Glutamatergic neuron (in vitro differentiated cells): ENCODE measurements at regions not wholly inside any gene's neighbourhood (a gene's known extent, or its start where the extent isn't known, plus 50 kb on each side); places are given as distances from the start of the nearest gene placed in this dataset.

Experiments
- DNase-seq: peaks from one replicate; pipeline ENCODE4 v3.0.0; 2022
- H3K27ac Mint-ChIP-seq: one replicate; pipeline ENCODE4 v1.8.0; 2020; ENCODE audit warnings: mild to moderate bottlenecking, mixed read lengths, inconsistent platforms; ENCODE audit not compliant: unreplicated experiment
- H3K27me3 Mint-ChIP-seq: one replicate; pipeline ENCODE4 v1.8.0; 2020; ENCODE audit warnings: mild to moderate bottlenecking, moderate library complexity, mixed read lengths, inconsistent platforms; ENCODE audit not compliant: unreplicated experiment
- H3K36me3 Mint-ChIP-seq: one replicate; pipeline ENCODE4 v1.8.0; 2020; ENCODE audit warnings: mild to moderate bottlenecking, mixed read lengths, inconsistent platforms; ENCODE audit not compliant: unreplicated experiment
- H3K4me1 Mint-ChIP-seq: one replicate; pipeline ENCODE4 v1.8.0; 2020; ENCODE audit warnings: mild to moderate bottlenecking, low read depth, mixed read lengths, inconsistent platforms; ENCODE audit not compliant: unreplicated experiment
- H3K4me3 Mint-ChIP-seq: one replicate; pipeline ENCODE4 v1.8.0; 2020; ENCODE audit warnings: mild to moderate bottlenecking, mixed read lengths, inconsistent platforms; ENCODE audit not compliant: unreplicated experiment
- H3K9me3 Mint-ChIP-seq: one replicate; pipeline ENCODE4 v1.8.0; 2020; ENCODE audit warnings: mild to moderate bottlenecking, moderate library complexity, mixed read lengths, inconsistent platforms; ENCODE audit not compliant: unreplicated experiment
- TF ChIP-seq, protein P1 (sequence below): fragments of 200-600 bp; sonication (generic); IDR thresholded peaks from one replicate; pipeline ENCODE4 v1.5.0; 2021; ENCODE audit not compliant: partially characterized antibody, unreplicated experiment

DNA sequence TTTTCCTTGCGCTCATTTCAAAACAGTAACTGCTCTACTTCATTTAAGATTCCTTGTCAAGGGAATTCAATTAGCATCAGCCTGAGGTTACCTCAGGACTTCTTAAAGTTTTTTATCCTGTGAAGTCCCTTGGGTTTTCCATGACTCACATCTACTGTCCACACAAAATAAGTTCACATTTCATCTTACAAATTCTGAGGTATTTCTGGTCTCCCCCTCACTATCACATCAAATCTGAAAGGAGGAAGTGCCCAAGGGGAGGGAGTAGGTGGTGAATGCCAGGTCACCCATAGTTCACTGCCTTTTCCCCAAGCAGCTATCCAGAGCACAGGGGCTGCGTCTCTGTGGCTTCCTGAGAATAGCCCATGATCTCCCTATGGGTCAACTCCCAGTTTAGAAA lies 227.1 kb upstream of the NREP start:
- Mint-ChIP-seq H3K4me3 (no peak overlapping the region), H3K27ac (no peak overlapping the region), H3K36me3 (no peaks in the 10 kb centered on the region), H3K9me3 (no peaks in the 10 kb centered on the region), H3K27me3 (peaks cover 2% of the 10 kb centered on the region), H3K4me1 (no peaks in the 10 kb centered on the region)
- TF ChIP-seq, protein P1, sequence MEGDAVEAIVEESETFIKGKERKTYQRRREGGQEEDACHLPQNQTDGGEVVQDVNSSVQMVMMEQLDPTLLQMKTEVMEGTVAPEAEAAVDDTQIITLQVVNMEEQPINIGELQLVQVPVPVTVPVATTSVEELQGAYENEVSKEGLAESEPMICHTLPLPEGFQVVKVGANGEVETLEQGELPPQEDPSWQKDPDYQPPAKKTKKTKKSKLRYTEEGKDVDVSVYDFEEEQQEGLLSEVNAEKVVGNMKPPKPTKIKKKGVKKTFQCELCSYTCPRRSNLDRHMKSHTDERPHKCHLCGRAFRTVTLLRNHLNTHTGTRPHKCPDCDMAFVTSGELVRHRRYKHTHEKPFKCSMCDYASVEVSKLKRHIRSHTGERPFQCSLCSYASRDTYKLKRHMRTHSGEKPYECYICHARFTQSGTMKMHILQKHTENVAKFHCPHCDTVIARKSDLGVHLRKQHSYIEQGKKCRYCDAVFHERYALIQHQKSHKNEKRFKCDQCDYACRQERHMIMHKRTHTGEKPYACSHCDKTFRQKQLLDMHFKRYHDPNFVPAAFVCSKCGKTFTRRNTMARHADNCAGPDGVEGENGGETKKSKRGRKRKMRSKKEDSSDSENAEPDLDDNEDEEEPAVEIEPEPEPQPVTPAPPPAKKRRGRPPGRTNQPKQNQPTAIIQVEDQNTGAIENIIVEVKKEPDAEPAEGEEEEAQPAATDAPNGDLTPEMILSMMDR = no peak
- DNase-seq = no peak

DNA sequence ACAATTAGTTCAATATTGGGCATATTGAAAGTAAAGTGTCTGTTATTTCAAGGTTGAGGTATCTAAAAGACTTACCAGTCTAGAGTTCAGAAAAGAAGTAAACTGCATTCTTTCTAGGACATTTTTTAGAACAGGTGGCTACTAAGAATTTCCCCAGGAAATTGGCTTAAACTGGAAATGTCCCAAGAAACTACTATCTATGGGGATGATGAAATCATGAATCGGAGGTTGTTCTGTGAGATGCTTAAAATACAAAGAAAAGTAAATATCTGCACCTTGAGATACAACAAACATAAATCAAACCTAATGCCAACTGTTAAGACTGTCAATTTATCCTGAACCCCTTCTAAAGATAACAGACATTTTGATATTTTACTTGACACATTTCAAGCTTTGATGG lies 226.5 kb upstream of the NREP start:
- Mint-ChIP-seq H3K4me3 (no peak overlapping the region), H3K36me3 (no peaks in the 10 kb centered on the region), H3K27ac (no peak overlapping the region), H3K4me1 (no peaks in the 10 kb centered on the region), H3K9me3 (no peaks in the 10 kb centered on the region), H3K27me3 (no peaks in the 10 kb centered on the region)
- DNase-seq = no peak
- TF ChIP-seq, protein P1 = no peak

DNA sequence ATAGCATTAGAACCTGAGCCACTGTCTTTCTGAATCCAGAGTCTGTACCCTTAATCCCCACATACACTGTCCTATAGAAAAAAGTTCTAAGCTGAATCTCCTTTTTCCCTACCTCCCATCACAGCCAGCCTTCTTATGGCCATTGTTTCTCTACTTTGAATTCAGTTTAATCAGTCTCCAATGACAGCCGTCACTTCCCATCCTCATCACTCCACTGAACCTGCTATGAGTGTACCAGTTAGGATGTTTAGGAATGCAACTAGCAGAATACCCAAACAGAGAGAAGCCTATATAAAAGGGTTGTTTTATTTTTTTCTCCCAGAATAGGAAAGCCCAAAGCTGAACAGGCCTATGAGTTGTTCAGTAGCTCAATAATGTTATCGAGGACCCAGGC lies 220.4 kb upstream of the NREP start:
- no peak overlapping the region for H3K27ac Mint-ChIP-seq
- no peaks in the 10 kb centered on the region for H3K4me1 Mint-ChIP-seq
- no peak for DNase-seq
- TF ChIP-seq, protein P1 = no peak
- no peaks in the 10 kb centered on the region for H3K36me3 Mint-ChIP-seq
- no peaks in the 10 kb centered on the region for H3K27me3 Mint-ChIP-seq
- no peak overlapping the region for H3K4me3 Mint-ChIP-seq
- H3K9me3 Mint-ChIP-seq = no peaks in the 10 kb centered on the region

DNA sequence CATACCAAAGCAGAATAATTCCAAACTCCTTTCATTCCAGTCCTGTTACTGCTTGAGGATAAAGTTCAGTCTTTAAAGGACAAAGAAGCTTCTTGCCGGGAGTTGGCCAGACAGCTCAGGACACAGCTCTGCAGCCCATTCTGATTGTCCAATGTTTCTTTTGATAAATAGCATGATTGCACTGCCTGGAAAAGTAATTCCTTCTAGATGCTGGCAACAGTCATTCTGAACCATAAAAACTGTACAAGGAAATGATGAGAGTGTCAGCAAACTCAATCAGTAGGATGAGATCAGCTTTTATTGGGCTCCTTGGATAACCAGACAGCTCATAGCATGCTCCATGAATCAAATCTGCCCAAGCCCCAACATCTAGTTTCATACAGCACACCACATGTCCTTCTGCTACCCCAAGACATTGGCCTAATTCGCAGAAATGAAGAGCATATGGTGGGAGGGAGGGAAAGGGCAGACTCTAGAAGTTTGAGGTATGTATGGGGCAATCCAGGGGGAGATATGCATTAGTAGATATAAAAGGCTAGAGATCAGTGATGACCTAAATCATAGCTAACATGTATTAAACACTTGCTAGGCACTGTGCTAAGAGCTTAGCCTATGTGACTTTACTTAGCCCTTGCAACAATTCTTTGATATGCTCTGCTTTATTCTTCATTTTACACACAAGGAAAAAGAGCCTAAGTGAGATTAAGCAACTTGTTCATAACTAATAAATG lies 219.9 kb upstream of the NREP start:
- TF ChIP-seq, protein P1 = no peak
- Mint-ChIP-seq H3K27me3 (no peaks in the 10 kb centered on the region), H3K4me3 (no peak overlapping the region), H3K36me3 (no peaks in the 10 kb centered on the region), H3K27ac (no peak overlapping the region), H3K4me1 (no peaks in the 10 kb centered on the region), H3K9me3 (no peaks in the 10 kb centered on the region)
- DNase-seq = no peak

DNA sequence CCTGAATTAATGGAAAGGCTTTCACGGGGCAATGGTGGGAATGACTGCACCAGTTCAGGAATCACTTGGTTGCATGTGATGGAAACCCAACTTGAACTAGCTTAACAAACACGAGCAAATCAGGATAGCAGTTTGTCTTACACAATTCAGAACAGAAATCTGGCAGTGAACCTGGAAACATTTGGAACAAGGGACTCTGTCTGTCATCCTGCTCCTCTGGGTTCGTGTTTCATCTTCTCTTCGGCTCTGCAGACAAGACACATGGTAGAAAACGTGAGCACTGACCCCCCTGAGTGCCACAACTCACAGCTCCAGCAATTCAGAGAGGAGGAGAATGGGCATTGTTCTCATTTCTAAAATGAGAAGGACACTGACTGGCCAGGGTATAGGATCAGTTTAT lies 218.1 kb upstream of the NREP start:
- H3K4me3 Mint-ChIP-seq = no peak overlapping the region
- no peaks in the 10 kb centered on the region for H3K27me3 Mint-ChIP-seq
- no peaks in the 10 kb centered on the region for H3K36me3 Mint-ChIP-seq
- TF ChIP-seq, protein P1 = no peak
- DNase-seq = no peak
- H3K9me3 Mint-ChIP-seq = no peaks in the 10 kb centered on the region
- no peaks in the 10 kb centered on the region for H3K4me1 Mint-ChIP-seq
- H3K27ac Mint-ChIP-seq = no peak overlapping the region
